ENCODE measurements at regions not wholly inside any gene's neighbourhood (a gene's known extent, or its start where the extent isn't known, plus 50 kb on each side); places are given as distances from the start of the nearest gene placed in this dataset.

- no peaks in the 10 kb centered on the region for H3K27me3 ChIP-seq (ENCODE audit: control insufficient read depth, insufficient read depth, low read length)
- no peak for TF ChIP-seq CTCF (IDR thresholded peaks at IDR 0.05; ENCODE audit: insufficient read depth, low read length, severe bottlenecking)
- H3K36me3 ChIP-seq (ENCODE audit: control insufficient read depth, insufficient read depth, low read length) = no peaks in the 10 kb centered on the region
- no peak overlapping the region for H3K4me3 ChIP-seq (ENCODE audit: low read depth, low read length)
- DNase-seq (ENCODE audit: low read depth) (peak; percentile 74), FAIRE-seq (no peak)
Observed at GRCh38 chr14:27427796-27428195, 830.0 kb upstream of the NOVA1 start.

- no peaks in the 10 kb centered on the region for H3K36me3 ChIP-seq (ENCODE audit: control insufficient read depth, insufficient read depth, low read length)
- H3K4me3 ChIP-seq (ENCODE audit: low read depth, low read length) = no peak overlapping the region
- DNase-seq (ENCODE audit: low read depth) (no peak), FAIRE-seq (no peak)
- no peaks in the 10 kb centered on the region for H3K27me3 ChIP-seq (ENCODE audit: control insufficient read depth, insufficient read depth, low read length)
- no peak for TF ChIP-seq CTCF (IDR thresholded peaks at IDR 0.05; ENCODE audit: insufficient read depth, low read length, severe bottlenecking)
Observed at GRCh38 chr14:27435923-27436670, 838.3 kb upstream of the NOVA1 start.

- H3K4me3 ChIP-seq (ENCODE audit: low read depth, low read length) = no peak overlapping the region
- no peak for FAIRE-seq
- DNase-seq (ENCODE audit: low read depth) = no peak
- no peaks in the 10 kb centered on the region for H3K36me3 ChIP-seq (ENCODE audit: control insufficient read depth, insufficient read depth, low read length)
- TF ChIP-seq CTCF (IDR thresholded peaks at IDR 0.05; ENCODE audit: insufficient read depth, low read length, severe bottlenecking) = no peak
- H3K27me3 ChIP-seq (ENCODE audit: control insufficient read depth, insufficient read depth, low read length) = no peaks in the 10 kb centered on the region
Observed at GRCh38 chr14:27484633-27485032, 886.8 kb upstream of the NOVA1 start.

GRCh38 chr14:27485193-27485592 lies 887.4 kb upstream of the NOVA1 start:
- FAIRE-seq = no peak
- DNase-seq (ENCODE audit: low read depth) = no peak

GRCh38 chr14:27506272-27506671 lies 908.4 kb upstream of the NOVA1 start:
- H3K36me3 ChIP-seq (ENCODE audit: control insufficient read depth, insufficient read depth, low read length) = no peaks in the 10 kb centered on the region
- H3K27me3 ChIP-seq (ENCODE audit: control insufficient read depth, insufficient read depth, low read length) = no peaks in the 10 kb centered on the region
- no peak for TF ChIP-seq CTCF (IDR thresholded peaks at IDR 0.05; ENCODE audit: insufficient read depth, low read length, severe bottlenecking)
- H3K4me3 ChIP-seq (ENCODE audit: low read depth, low read length) = no peak overlapping the region
- FAIRE-seq (no peak), DNase-seq (ENCODE audit: low read depth) (no peak)

More at GRCh38 chr14:27485193-27485592, 887.4 kb upstream of the NOVA1 start:
- Histone ChIP-seq H3K4me3 (ENCODE audit: low read depth, low read length) (no peak overlapping the region), H3K36me3 (ENCODE audit: control insufficient read depth, insufficient read depth, low read length) (no peaks in the 10 kb centered on the region), H3K27me3 (ENCODE audit: control insufficient read depth, insufficient read depth, low read length) (no peaks in the 10 kb centered on the region)
- no peak for TF ChIP-seq CTCF (IDR thresholded peaks at IDR 0.05; ENCODE audit: insufficient read depth, low read length, severe bottlenecking)

- DNase-seq (ENCODE audit: low read depth) (peak; percentile 30), FAIRE-seq (no peak)
- Histone ChIP-seq H3K27me3 (ENCODE audit: control insufficient read depth, insufficient read depth, low read length) (no peaks in the 10 kb centered on the region), H3K36me3 (ENCODE audit: control insufficient read depth, insufficient read depth, low read length) (no peaks in the 10 kb centered on the region), H3K4me3 (ENCODE audit: low read depth, low read length) (no peak overlapping the region)
- peak; percentile 34 for TF ChIP-seq CTCF (IDR thresholded peaks at IDR 0.05; ENCODE audit: insufficient read depth, low read length, severe bottlenecking)
Observed at GRCh38 chr14:27528328-27528727, 930.5 kb upstream of the NOVA1 start.

Measured in bronchial epithelial cell (primary cell).